ENCODE measurements at regions not wholly inside any gene's neighbourhood (a gene's known extent, or its start where the extent isn't known, plus 50 kb on each side); places are given as distances from the start of the nearest gene placed in this dataset.

DNA sequence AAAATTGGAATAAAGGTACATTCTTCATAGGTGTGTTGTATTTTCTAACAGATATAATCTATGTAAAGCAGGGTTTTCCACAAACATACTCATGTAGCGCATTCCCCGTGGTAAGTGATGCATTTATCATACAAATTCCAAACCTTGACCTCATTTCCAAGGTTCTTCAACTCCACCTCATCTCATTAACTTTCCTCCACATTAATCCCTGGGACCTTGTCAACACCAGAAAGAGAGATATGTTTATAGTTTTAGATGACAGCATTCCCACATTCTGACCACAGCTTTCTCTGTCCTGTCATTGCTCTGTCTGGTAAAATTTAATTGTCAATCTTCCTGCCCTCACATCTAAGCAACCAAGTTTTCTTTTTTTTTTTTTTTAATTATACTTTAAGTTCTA lies 415.1 kb downstream of the TMEM161B start:
- no peak overlapping the region for H3K27ac ChIP-seq
- ChIA-PET POLR2A (ENCODE audit: low non-redundant PET) (no interaction called here), CTCF (no interaction called here)
- DNase-seq (ENCODE audit: low spot score) = no peak
- no peak for TF ChIP-seq CTCF (conservative IDR thresholded peaks at IDR 0.05; ENCODE audit: low read depth)

GRCh38 chr5:87851603-87852002 lies 417.0 kb downstream of the TMEM161B start:
- CTCF ChIA-PET = no interaction called here
- no peak for TF ChIP-seq CTCF (conservative IDR thresholded peaks at IDR 0.05; ENCODE audit: low read depth)
- no peak overlapping the region for H3K27ac ChIP-seq
- no peak for DNase-seq (ENCODE audit: low spot score)
- POLR2A ChIA-PET (ENCODE audit: low non-redundant PET) = no interaction called here

- POLR2A ChIA-PET (ENCODE audit: low non-redundant PET) = no interaction called here
- no peak for TF ChIP-seq CTCF (conservative IDR thresholded peaks at IDR 0.05; ENCODE audit: low read depth)
- CTCF ChIA-PET = interaction anchor here (0.7 kb wide), 1 partner anchor 262 kb away, joined by 4 read pairs; no protein-coding TSS in a partner anchor
- no peak for DNase-seq (ENCODE audit: low spot score)
- no peak overlapping the region for H3K27ac ChIP-seq
Observed at GRCh38 chr5:87850843-87851242, 417.8 kb downstream of the TMEM161B start.

- CTCF ChIA-PET = interaction anchor here (0.6 kb wide), 1 partner anchor 364 kb away, joined by 8 read pairs; no protein-coding TSS in a partner anchor
- no peak for TF ChIP-seq CTCF (conservative IDR thresholded peaks at IDR 0.05; ENCODE audit: low read depth)
Observed at GRCh38 chr5:87845734-87846133, 422.9 kb downstream of the TMEM161B start.

GRCh38 chr5:87844866-87845265 lies 423.8 kb downstream of the TMEM161B start:
- CTCF ChIA-PET = interaction anchor here (1.1 kb wide), 1 partner anchor 63 kb away, joined by 8 read pairs; no protein-coding TSS in a partner anchor

More at GRCh38 chr5:87845734-87846133, 422.9 kb downstream of the TMEM161B start:
- no peak for DNase-seq (ENCODE audit: low spot score)
- POLR2A ChIA-PET (ENCODE audit: low non-redundant PET) = no interaction called here
- no peak overlapping the region for H3K27ac ChIP-seq

GRCh38 chr5:87844449-87844848 lies 424.2 kb downstream of the TMEM161B start:
- DNase-seq (ENCODE audit: low spot score) = no peak
- no peak for TF ChIP-seq CTCF (conservative IDR thresholded peaks at IDR 0.05; ENCODE audit: low read depth)
- no peak overlapping the region for H3K27ac ChIP-seq
- ChIA-PET POLR2A (ENCODE audit: low non-redundant PET) (no interaction called here), CTCF (interaction anchor here (1.1 kb wide), 1 partner anchor 63 kb away, joined by 8 read pairs; no protein-coding TSS in a partner anchor)

More at GRCh38 chr5:87844866-87845265, 423.8 kb downstream of the TMEM161B start:
- no peak for DNase-seq (ENCODE audit: low spot score)
- TF ChIP-seq CTCF (conservative IDR thresholded peaks at IDR 0.05; ENCODE audit: low read depth) = no peak
- H3K27ac ChIP-seq = no peak overlapping the region
- POLR2A ChIA-PET (ENCODE audit: low non-redundant PET) = no interaction called here
